ENCODE measurements at regions not wholly inside any gene's neighbourhood (a gene's known extent, or its start where the extent isn't known, plus 50 kb on each side); places are given as distances from the start of the nearest gene placed in this dataset.

DNA sequence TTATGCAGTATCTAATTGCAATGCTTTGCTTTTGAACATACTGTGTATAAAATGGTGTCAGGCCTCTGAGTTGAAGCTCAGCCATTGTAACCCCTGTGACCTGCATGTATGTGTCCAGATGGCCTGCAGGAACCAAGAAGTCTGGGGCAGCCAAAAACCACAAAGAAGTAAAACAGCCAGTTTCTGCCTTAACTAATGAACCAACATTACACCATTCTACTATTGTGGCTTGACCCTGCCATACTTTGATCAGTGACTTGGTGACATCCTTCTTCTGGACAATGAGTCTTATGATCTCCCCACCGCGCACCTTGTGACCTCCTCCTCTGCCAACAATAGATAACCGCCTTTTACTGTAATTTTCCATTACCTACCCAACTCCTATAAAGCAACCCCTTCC lies 131.6 kb downstream of the CBLL2 start:
- Histone ChIP-seq H3K4me2 (ENCODE audit: extremely low read depth, insufficient read depth, low read length) (no peak overlapping the region), H3K9me3 (ENCODE audit: control insufficient read depth, insufficient read depth, low read depth, low read length) (no peaks in the 10 kb centered on the region), H3K27me3 (ENCODE audit: control insufficient read depth, insufficient read depth, low read length) (no peaks in the 10 kb centered on the region), H2AFZ (ENCODE audit: low read length) (no peak overlapping the region), H4K20me1 (ENCODE audit: control insufficient read depth, extremely low read depth, insufficient read depth, low read length) (no peaks in the 10 kb centered on the region), H3K4me1 (ENCODE audit: control insufficient read depth, extremely low read depth, insufficient read depth, low read length) (no peaks in the 10 kb centered on the region), H3K9ac (ENCODE audit: insufficient read depth, low read length) (no peak overlapping the region), H3K4me3 (replicated peaks in 1 of 4; ENCODE audit: control extremely low read depth in 1 of 4, insufficient read depth in 1 of 4, low read depth in 3 of 4, low read length in 4 of 4) (no peak overlapping the region), H3K27ac (ENCODE audit: insufficient read depth, low read length) (no peak overlapping the region), H3K79me2 (ENCODE audit: control insufficient read depth, insufficient read depth, low read length) (no peaks in the 10 kb centered on the region), H3K36me3 (ENCODE audit: control insufficient read depth, insufficient read depth, low read length) (no peaks in the 10 kb centered on the region)
- no peak for TF ChIP-seq EZH2 (IDR thresholded peaks at IDR 0.05; ENCODE audit: low read length, missing control alignments)
- TF ChIP-seq, protein P1, sequence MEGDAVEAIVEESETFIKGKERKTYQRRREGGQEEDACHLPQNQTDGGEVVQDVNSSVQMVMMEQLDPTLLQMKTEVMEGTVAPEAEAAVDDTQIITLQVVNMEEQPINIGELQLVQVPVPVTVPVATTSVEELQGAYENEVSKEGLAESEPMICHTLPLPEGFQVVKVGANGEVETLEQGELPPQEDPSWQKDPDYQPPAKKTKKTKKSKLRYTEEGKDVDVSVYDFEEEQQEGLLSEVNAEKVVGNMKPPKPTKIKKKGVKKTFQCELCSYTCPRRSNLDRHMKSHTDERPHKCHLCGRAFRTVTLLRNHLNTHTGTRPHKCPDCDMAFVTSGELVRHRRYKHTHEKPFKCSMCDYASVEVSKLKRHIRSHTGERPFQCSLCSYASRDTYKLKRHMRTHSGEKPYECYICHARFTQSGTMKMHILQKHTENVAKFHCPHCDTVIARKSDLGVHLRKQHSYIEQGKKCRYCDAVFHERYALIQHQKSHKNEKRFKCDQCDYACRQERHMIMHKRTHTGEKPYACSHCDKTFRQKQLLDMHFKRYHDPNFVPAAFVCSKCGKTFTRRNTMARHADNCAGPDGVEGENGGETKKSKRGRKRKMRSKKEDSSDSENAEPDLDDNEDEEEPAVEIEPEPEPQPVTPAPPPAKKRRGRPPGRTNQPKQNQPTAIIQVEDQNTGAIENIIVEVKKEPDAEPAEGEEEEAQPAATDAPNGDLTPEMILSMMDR (conservative IDR thresholded peaks at IDR 0.05 in 1 of 2, IDR thresholded peaks at IDR 0.05 in 1 of 2; ENCODE audit: low read depth in 1 of 2, low read length in 2 of 2): no peak
- peak in 1 of 2 donors; percentile 22 for DNase-seq (ENCODE audit: low read depth in 2 of 2)

DNA sequence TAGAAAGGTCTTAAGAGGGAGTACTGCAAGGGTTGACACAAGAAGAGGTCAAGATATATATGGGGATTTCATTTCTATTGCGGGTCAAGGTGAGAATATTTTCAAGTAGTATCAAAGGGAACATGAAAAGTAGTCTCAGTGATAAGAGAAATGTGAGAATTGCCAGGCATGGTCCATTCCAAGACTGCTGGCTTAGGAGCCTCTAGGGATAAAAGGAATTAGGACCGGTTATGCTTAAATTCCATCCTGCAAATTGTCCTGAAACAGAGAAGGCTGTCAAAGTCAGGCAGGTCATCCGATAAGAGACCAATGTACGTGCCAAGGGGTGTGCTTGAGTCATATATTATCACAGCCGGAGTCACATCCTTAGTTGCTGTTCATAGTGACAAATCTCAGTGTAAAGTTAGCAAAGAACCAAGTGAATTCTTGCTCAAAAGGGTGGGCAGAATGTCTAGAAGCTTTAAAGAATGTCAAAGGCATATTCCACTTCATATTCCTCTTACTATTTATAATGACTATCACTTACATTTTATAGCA lies 133.6 kb downstream of the CBLL2 start:
- Histone ChIP-seq H3K4me1 (ENCODE audit: control insufficient read depth, extremely low read depth, insufficient read depth, low read length) (no peaks in the 10 kb centered on the region), H3K4me3 (replicated peaks in 1 of 4; ENCODE audit: control extremely low read depth in 1 of 4, insufficient read depth in 1 of 4, low read depth in 3 of 4, low read length in 4 of 4) (no peak overlapping the region), H4K20me1 (ENCODE audit: control insufficient read depth, extremely low read depth, insufficient read depth, low read length) (no peaks in the 10 kb centered on the region), H3K27ac (ENCODE audit: insufficient read depth, low read length) (no peak overlapping the region), H3K4me2 (ENCODE audit: extremely low read depth, insufficient read depth, low read length) (no peak overlapping the region), H3K27me3 (ENCODE audit: control insufficient read depth, insufficient read depth, low read length) (no peaks in the 10 kb centered on the region), H3K79me2 (ENCODE audit: control insufficient read depth, insufficient read depth, low read length) (no peaks in the 10 kb centered on the region), H3K9me3 (ENCODE audit: control insufficient read depth, insufficient read depth, low read depth, low read length) (no peaks in the 10 kb centered on the region), H2AFZ (ENCODE audit: low read length) (no peak overlapping the region), H3K36me3 (ENCODE audit: control insufficient read depth, insufficient read depth, low read length) (no peaks in the 10 kb centered on the region), H3K9ac (ENCODE audit: insufficient read depth, low read length) (no peak overlapping the region)
- TF ChIP-seq, protein P1 (conservative IDR thresholded peaks at IDR 0.05 in 1 of 2, IDR thresholded peaks at IDR 0.05 in 1 of 2; ENCODE audit: low read depth in 1 of 2, low read length in 2 of 2): no peak
- TF ChIP-seq EZH2 (IDR thresholded peaks at IDR 0.05; ENCODE audit: low read length, missing control alignments): no peak
- DNase-seq (ENCODE audit: low read depth in 2 of 2): no peak

DNA sequence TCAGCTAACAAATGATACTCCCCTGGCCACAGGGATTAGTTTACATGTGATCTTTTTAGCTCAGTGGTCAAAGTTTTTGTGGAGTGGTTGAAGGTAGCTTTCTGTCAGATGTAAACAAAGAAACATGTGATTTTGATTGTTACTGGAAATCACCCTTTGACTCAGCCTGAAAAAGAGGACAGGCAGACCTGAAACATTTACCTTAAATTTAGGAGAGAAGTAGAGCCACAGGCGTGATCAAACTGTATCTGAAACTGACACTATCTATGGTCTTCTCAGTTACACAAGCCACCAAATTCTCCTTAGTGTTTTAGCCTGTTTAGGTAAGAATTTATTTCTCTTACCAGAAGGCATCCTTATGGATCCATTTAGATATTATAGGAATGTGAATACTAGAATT lies 136.7 kb downstream of the CBLL2 start:
- no peak for DNase-seq (ENCODE audit: low read depth in 2 of 2)
- Histone ChIP-seq H3K4me3 (replicated peaks in 1 of 4; ENCODE audit: control extremely low read depth in 1 of 4, insufficient read depth in 1 of 4, low read depth in 3 of 4, low read length in 4 of 4) (no peak overlapping the region), H3K36me3 (ENCODE audit: control insufficient read depth, insufficient read depth, low read length) (no peaks in the 10 kb centered on the region), H3K9ac (ENCODE audit: insufficient read depth, low read length) (no peak overlapping the region), H3K27ac (ENCODE audit: insufficient read depth, low read length) (no peak overlapping the region), H3K9me3 (ENCODE audit: control insufficient read depth, insufficient read depth, low read depth, low read length) (no peaks in the 10 kb centered on the region), H2AFZ (ENCODE audit: low read length) (no peak overlapping the region), H3K79me2 (ENCODE audit: control insufficient read depth, insufficient read depth, low read length) (no peaks in the 10 kb centered on the region), H4K20me1 (ENCODE audit: control insufficient read depth, extremely low read depth, insufficient read depth, low read length) (no peaks in the 10 kb centered on the region), H3K27me3 (ENCODE audit: control insufficient read depth, insufficient read depth, low read length) (no peaks in the 10 kb centered on the region), H3K4me1 (ENCODE audit: control insufficient read depth, extremely low read depth, insufficient read depth, low read length) (no peaks in the 10 kb centered on the region), H3K4me2 (ENCODE audit: extremely low read depth, insufficient read depth, low read length) (no peak overlapping the region)
- TF ChIP-seq EZH2 (IDR thresholded peaks at IDR 0.05; ENCODE audit: low read length, missing control alignments): no peak
- TF ChIP-seq, protein P1 (conservative IDR thresholded peaks at IDR 0.05 in 1 of 2, IDR thresholded peaks at IDR 0.05 in 1 of 2; ENCODE audit: low read depth in 1 of 2, low read length in 2 of 2): no peak

Data from fibroblast of lung (primary cell).